RWPE2 (cell line): ENCODE measurements at regions not wholly inside any gene's neighbourhood (a gene's known extent, or its start where the extent isn't known, plus 50 kb on each side); places are given as distances from the start of the nearest gene placed in this dataset.
A peak's percentile ranks its signal among the peaks of the same experiment; 100 is the strongest.

Source experiments
- ATAC-seq: fragments of 200-7000 bp; cut with Tn5 transposase; 3 replicates; pipeline ENCODE4 v1.9.1; 2021; ENCODE audit warnings: low read depth
- DNase-seq: peaks from one replicate; pipeline ENCODE4 v3.0.0-alpha.2; 2020; ENCODE audit warnings: low spot score
- H3K27ac ChIP-seq: fragments of 450-650 bp; 2 replicates; pipeline ENCODE4 v1.5.1; 2017; ENCODE audit warnings: mild to moderate bottlenecking; ENCODE audit not compliant: poor library complexity, severe bottlenecking
- H3K27me3 ChIP-seq: fragments of 250-450 bp; sonication (Bioruptor Pico); 2 replicates; pipeline ENCODE4 v1.5.1; 2021; ENCODE audit warnings: mild to moderate bottlenecking, moderate library complexity; ENCODE audit not compliant: insufficient read depth, poor library complexity, severe bottlenecking
- H3K36me3 ChIP-seq: fragments of 250-450 bp; sonication (Bioruptor Pico); 2 replicates; pipeline ENCODE4 v1.5.1; 2020; ENCODE audit warnings: low read depth, mild to moderate bottlenecking, moderate library complexity
- H3K4me1 ChIP-seq: fragments of 250-450 bp; sonication (Bioruptor Pico); 2 replicates; pipeline ENCODE4 v1.5.1; 2021; ENCODE audit warnings: mild to moderate bottlenecking, moderate library complexity; ENCODE audit not compliant: insufficient read depth, poor library complexity, severe bottlenecking
- H3K4me3 ChIP-seq: fragments of 250-450 bp; sonication (Bioruptor Pico); 2 replicates; pipeline ENCODE4 v1.5.1; 2021; ENCODE audit warnings: mild to moderate bottlenecking, moderate library complexity; ENCODE audit not compliant: severe bottlenecking
- H3K9me3 ChIP-seq: fragments of 250-450 bp; sonication (Bioruptor Pico); 2 replicates; pipeline ENCODE4 v1.5.1; 2021; ENCODE audit warnings: mild to moderate bottlenecking, moderate library complexity; ENCODE audit not compliant: severe bottlenecking
- TF ChIP-seq, protein P1 (sequence below): fragments of 450-650 bp; IDR thresholded peaks from one replicate; pipeline ENCODE4 v1.5.1; 2017; ENCODE audit warnings: mild to moderate bottlenecking, moderate library complexity; ENCODE audit not compliant: poor library complexity, severe bottlenecking

DNA sequence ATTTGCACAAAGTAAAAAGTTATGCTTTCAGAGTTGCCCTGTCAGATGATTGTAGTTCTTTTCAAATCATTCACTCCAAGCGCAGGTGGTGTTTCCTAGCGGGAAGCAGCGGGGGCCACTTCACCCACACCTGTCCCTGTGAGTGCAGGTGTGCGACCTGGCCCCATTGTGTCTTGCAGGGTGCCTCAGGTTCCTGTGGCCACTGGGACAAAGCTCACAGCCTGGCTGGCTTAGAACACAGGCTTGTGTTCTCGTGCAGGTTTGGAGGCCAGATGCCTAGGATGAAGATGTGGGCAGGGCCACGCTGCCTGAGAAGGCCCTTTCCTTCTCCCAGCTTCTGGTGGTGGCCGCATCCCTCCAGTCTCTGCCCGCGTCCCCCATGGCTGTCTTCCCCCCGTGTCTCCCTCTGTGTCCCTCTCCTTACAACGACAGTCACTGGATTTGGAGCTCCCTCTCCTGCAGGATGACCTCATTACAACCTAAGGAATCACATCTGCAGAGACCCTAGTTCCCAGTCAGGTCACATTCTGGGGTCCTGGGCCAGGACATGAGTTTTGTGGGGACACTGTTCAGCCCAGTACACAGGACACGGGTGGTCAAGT is 90.5 kb downstream of the NPIPB11 start:
- TF ChIP-seq, protein P1, sequence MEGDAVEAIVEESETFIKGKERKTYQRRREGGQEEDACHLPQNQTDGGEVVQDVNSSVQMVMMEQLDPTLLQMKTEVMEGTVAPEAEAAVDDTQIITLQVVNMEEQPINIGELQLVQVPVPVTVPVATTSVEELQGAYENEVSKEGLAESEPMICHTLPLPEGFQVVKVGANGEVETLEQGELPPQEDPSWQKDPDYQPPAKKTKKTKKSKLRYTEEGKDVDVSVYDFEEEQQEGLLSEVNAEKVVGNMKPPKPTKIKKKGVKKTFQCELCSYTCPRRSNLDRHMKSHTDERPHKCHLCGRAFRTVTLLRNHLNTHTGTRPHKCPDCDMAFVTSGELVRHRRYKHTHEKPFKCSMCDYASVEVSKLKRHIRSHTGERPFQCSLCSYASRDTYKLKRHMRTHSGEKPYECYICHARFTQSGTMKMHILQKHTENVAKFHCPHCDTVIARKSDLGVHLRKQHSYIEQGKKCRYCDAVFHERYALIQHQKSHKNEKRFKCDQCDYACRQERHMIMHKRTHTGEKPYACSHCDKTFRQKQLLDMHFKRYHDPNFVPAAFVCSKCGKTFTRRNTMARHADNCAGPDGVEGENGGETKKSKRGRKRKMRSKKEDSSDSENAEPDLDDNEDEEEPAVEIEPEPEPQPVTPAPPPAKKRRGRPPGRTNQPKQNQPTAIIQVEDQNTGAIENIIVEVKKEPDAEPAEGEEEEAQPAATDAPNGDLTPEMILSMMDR, result peak; percentile 21
- no peak for DNase-seq
- ATAC-seq, result no peak
- H3K27me3 ChIP-seq, result no peaks in the 10 kb centered on the region
- H3K27ac ChIP-seq, result no peak overlapping the region
- H3K4me1 ChIP-seq, result no peaks in the 10 kb centered on the region
- no peak overlapping the region for H3K4me3 ChIP-seq
- H3K9me3 ChIP-seq, result no peaks in the 10 kb centered on the region
- no peaks in the 10 kb centered on the region for H3K36me3 ChIP-seq

DNA sequence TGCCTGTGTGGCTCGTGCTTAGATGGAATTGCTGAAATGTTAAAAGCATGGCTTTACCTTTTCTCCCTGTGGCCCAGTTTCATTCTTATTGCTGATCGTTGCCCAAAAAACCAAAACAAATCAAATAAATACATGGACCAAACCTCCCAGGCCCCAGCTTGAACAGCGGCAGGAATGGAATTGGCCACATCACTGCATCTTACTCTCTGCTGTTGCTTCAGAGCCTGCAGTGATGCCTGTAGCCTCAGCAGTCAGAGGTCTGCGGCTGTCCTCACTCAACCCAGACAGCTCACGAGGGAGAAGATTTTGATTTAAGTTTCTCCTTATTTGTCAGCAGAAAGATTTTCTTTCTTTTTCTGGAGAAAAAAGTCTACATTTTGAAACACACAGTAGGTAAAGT is 91.5 kb downstream of the NPIPB11 start:
- H3K36me3 ChIP-seq, result no peaks in the 10 kb centered on the region
- ATAC-seq, result no peak
- TF ChIP-seq, protein P1, result no peak
- H3K4me1 ChIP-seq, result no peaks in the 10 kb centered on the region
- H3K27ac ChIP-seq, result no peak overlapping the region
- DNase-seq, result no peak
- no peak overlapping the region for H3K4me3 ChIP-seq
- H3K27me3 ChIP-seq, result no peaks in the 10 kb centered on the region
- H3K9me3 ChIP-seq, result no peaks in the 10 kb centered on the region

- Histone ChIP-seq H3K36me3 (no peaks in the 10 kb centered on the region), H3K9me3 (no peaks in the 10 kb centered on the region), H3K4me1 (no peaks in the 10 kb centered on the region), H3K27me3 (no peaks in the 10 kb centered on the region), H3K27ac (no peak overlapping the region), H3K4me3 (no peak overlapping the region)
- no peak for ATAC-seq
- no peak for DNase-seq
- TF ChIP-seq, protein P1, result no peak
Measured at GRCh38 chr16:29314292-29314934, 92.1 kb downstream of the NPIPB11 start.

DNA sequence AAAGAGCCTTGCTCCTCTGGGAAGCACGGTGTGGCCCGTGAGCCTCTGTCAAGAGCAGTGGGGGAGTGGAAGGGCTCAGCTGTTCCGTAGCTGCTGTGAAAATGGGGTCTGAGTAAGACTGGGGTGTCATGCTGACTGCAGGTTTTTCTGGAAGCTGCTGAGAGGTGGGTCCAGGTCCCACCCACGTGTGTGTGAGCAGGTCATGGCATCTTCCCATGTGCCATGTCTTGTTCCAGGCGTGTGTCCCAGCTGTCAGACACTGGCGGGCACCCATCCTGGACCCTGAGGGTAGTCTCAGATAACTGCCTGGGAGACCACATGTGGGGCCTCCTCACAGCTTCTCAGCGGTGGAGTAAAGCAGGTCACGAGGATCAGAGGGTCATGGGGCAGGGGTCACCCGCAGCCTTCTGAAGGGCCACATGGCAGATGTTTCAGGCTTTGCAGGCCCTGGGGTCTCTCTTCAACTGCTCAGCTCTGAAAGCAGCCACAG is 92.9 kb downstream of the NPIPB11 start:
- TF ChIP-seq, protein P1, result no peak
- H3K4me1 ChIP-seq, result no peaks in the 10 kb centered on the region
- H3K4me3 ChIP-seq, result no peak overlapping the region
- no peaks in the 10 kb centered on the region for H3K36me3 ChIP-seq
- H3K9me3 ChIP-seq, result no peaks in the 10 kb centered on the region
- H3K27me3 ChIP-seq, result no peaks in the 10 kb centered on the region
- no peak for ATAC-seq
- no peak for DNase-seq
- no peak overlapping the region for H3K27ac ChIP-seq
